Adipocyte (in vitro differentiated cells): ENCODE measurements at regions not wholly inside any gene's neighbourhood (a gene's known extent, or its start where the extent isn't known, plus 50 kb on each side); places are given as distances from the start of the nearest gene placed in this dataset.
A peak's percentile ranks its signal among the peaks of the same experiment; 100 is the strongest.

Experiments
- DNase-seq: peaks from one replicate; pipeline ENCODE4 v3.0.0-alpha.2; 2015; ENCODE audit warnings: low read depth
- H3K27me3 ChIP-seq: replicated peaks from 2 replicates; pipeline ENCODE4 v1.7.0; 2013; ENCODE audit warnings: mild to moderate bottlenecking, low read length, moderate library complexity; ENCODE audit not compliant: control insufficient read depth, insufficient read depth
- H3K36me3 ChIP-seq: 2 replicates; pipeline ENCODE4 v1.7.0; 2013; ENCODE audit warnings: low read length, mild to moderate bottlenecking, moderate library complexity; ENCODE audit not compliant: control insufficient read depth, insufficient read depth, severe bottlenecking
- H3K4me1 ChIP-seq: 2 replicates; pipeline ENCODE4 v1.7.0; 2013; ENCODE audit warnings: mild to moderate bottlenecking, low read length, moderate library complexity; ENCODE audit not compliant: control insufficient read depth, insufficient read depth
- H3K4me3 ChIP-seq: 2 replicates; pipeline ENCODE4 v1.7.0; 2013; ENCODE audit warnings: mild to moderate bottlenecking, low read length, moderate library complexity
- H3K9ac ChIP-seq: 2 replicates; pipeline ENCODE4 v1.7.0; 2013; ENCODE audit warnings: mild to moderate bottlenecking, low read length, moderate library complexity
- H3K9me3 ChIP-seq: 2 replicates; pipeline ENCODE4 v1.7.0; 2013; ENCODE audit warnings: mild to moderate bottlenecking, low read length, moderate library complexity; ENCODE audit not compliant: control insufficient read depth

- peaks cover 7% of the 10 kb centered on the region for H3K4me1 ChIP-seq
- no peaks in the 10 kb centered on the region for H3K36me3 ChIP-seq
- H3K4me3 ChIP-seq, result no peak overlapping the region
- DNase-seq, result no peak
- H3K9me3 ChIP-seq, result no peaks in the 10 kb centered on the region
- no peaks in the 10 kb centered on the region for H3K27me3 ChIP-seq
- no peak overlapping the region for H3K9ac ChIP-seq
Observed at GRCh38 chr10:50982989-50983388, 91.3 kb upstream of the PRKG1 start.

DNA sequence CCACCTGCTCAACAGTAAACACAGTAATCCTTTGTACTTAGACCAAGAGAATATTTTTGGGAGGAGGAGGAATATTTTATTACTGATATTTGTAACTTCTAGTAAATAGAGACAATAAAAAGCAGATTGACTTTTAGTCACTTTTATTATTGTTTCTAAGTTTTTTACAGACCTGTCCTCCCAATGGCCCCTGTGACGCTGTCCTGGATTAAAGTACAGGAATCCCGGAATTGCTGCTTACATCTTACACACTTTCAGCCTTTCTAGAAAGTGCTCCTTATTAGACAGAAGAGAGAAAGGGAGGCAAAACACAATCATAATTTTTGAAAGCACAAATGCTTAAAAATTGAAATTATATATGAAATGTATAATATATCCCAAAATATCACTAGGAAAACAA lies 86.4 kb upstream of the PRKG1 start:
- H3K27me3 ChIP-seq, result no peaks in the 10 kb centered on the region
- DNase-seq, result no peak
- no peaks in the 10 kb centered on the region for H3K36me3 ChIP-seq

GRCh38 chr10:50988792-50989191 lies 85.5 kb upstream of the PRKG1 start:
- no peaks in the 10 kb centered on the region for H3K9me3 ChIP-seq
- H3K27me3 ChIP-seq, result no peaks in the 10 kb centered on the region
- H3K4me1 ChIP-seq, result peaks cover 30% of the 10 kb centered on the region
- no peaks in the 10 kb centered on the region for H3K36me3 ChIP-seq
- H3K4me3 ChIP-seq, result peak overlapping the region; percentile 75
- DNase-seq, result peak; percentile 70
- H3K9ac ChIP-seq, result peak overlapping the region; percentile 94

More for the DNA sequence above, 86.4 kb upstream of the PRKG1 start:
- no peak overlapping the region for H3K4me3 ChIP-seq
- H3K9ac ChIP-seq, result no peak overlapping the region
- H3K9me3 ChIP-seq, result no peaks in the 10 kb centered on the region
- peaks cover 21% of the 10 kb centered on the region for H3K4me1 ChIP-seq

GRCh38 chr10:50990568-50991455 lies 83.5 kb upstream of the PRKG1 start:
- no peaks in the 10 kb centered on the region for H3K36me3 ChIP-seq

GRCh38 chr10:50991456-50992355 lies 82.6 kb upstream of the PRKG1 start:
- Histone ChIP-seq H3K4me3 (peak overlapping the region; percentile 95), H3K27me3 (no peaks in the 10 kb centered on the region), H3K9me3 (no peaks in the 10 kb centered on the region), H3K36me3 (no peaks in the 10 kb centered on the region), H3K4me1 (peaks cover 33% of the 10 kb centered on the region), H3K9ac (peak overlapping the region; percentile 94)
- DNase-seq, result peak; percentile 74

More at GRCh38 chr10:50990568-50991455, 83.5 kb upstream of the PRKG1 start:
- peak overlapping the region; percentile 95 for H3K4me3 ChIP-seq
- H3K9ac ChIP-seq, result peak overlapping the region; percentile 94
- DNase-seq, result peak; percentile 89
- H3K27me3 ChIP-seq, result no peaks in the 10 kb centered on the region
- H3K4me1 ChIP-seq, result peaks cover 33% of the 10 kb centered on the region
- no peaks in the 10 kb centered on the region for H3K9me3 ChIP-seq

GRCh38 chr10:50992356-50992901 lies 81.9 kb upstream of the PRKG1 start:
- Histone ChIP-seq H3K36me3 (no peaks in the 10 kb centered on the region), H3K9me3 (no peaks in the 10 kb centered on the region), H3K27me3 (no peaks in the 10 kb centered on the region), H3K9ac (peak overlapping the region; percentile 94), H3K4me1 (peaks cover 35% of the 10 kb centered on the region), H3K4me3 (peak overlapping the region; percentile 95)
- DNase-seq, result peak; percentile 51

DNA sequence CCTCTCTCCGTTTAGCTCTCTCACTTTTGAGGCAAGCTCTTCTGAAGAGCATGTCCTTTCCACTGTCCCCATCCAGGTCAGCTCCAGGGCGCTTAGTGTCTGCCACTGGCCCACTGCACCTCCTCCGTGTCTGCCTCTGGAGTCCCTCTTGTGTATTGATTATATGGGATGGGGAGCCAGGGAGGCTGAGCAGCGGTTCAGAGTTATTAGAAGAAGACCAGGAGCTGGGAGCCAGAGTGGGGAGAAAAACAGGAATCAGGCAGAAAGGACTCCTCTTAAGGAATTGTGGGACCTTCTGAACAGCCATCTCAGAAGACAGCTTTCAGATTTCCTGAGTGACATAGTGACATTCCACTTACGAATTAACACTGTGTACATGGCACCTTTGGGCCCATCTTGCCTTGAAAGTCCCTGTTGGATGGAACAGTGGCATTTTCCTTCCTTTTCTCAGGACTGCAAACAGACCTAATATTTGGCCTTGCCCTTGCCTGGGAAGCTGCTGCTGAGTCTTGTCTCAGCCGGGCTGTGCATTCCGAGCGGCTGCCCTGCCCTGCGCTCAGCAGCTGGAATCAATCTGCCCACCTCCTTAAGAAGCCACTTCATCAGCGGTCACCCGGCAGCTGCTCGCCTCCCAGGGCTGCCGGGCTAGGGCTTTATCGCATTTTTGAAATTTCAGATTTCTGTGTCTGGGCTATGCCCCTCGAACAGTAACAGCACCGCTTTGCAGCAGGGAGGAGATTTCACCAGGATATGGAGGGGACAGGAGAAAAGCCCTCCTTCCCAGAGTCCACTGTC lies 81.1 kb upstream of the PRKG1 start:
- Histone ChIP-seq H3K4me3 (peak overlapping the region; percentile 95), H3K27me3 (no peaks in the 10 kb centered on the region), H3K36me3 (no peaks in the 10 kb centered on the region), H3K9ac (peak overlapping the region; percentile 94), H3K9me3 (no peaks in the 10 kb centered on the region), H3K4me1 (peaks cover 42% of the 10 kb centered on the region)
- peak; percentile 92 for DNase-seq

DNA sequence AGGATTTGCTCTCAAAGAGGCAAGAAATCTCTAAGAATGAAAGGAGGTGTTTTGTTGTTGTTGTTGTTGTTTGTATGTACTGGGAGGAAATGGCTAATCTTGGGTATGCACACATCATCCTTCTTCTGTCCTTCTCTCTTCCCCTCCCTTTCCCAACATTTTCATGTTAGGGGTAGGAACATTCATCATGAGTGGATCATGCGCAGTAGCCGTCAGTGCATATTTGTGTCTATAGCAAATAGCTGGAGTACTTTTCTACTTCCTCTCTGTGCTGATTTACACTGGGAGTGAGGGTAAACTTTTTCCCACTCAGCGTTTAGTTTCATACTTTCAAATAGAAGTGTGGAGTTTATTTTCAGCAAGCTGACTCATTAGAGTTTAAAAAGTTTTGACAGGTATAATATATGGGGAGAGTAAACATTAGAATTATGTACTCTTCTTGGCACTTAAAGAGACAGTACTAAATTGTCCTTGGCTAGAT lies 80.5 kb upstream of the PRKG1 start:
- Histone ChIP-seq H3K9me3 (no peaks in the 10 kb centered on the region), H3K4me3 (peak overlapping the region; percentile 95), H3K9ac (peak overlapping the region; percentile 94), H3K36me3 (no peaks in the 10 kb centered on the region), H3K4me1 (peaks cover 43% of the 10 kb centered on the region), H3K27me3 (no peaks in the 10 kb centered on the region)
- DNase-seq, result peak; percentile 86

DNA sequence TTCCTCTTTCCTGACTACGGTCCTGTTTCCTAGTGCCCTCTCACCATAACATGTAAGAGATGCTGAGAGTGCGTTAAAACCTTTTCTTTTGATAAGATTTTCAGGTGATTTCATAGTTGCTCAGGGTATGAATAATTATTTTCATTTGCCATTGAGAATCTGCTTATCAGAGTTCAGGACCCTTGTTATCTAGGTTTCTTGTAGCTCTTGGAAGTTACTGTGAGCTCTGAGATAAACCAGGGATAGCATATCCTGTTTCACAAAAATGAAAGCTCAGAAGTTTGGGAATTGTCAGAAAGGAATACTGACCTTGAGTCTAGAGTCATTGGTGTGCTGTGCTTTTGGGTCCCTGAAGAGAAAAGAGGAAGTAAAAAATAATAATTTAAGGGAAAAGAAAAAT lies 76.8 kb upstream of the PRKG1 start:
- Histone ChIP-seq H3K36me3 (no peaks in the 10 kb centered on the region), H3K9me3 (no peaks in the 10 kb centered on the region)
- DNase-seq, result no peak

GRCh38 chr10:50999163-50999562 lies 75.1 kb upstream of the PRKG1 start:
- Histone ChIP-seq H3K36me3 (no peaks in the 10 kb centered on the region), H3K4me3 (peak overlapping the region; percentile 73), H3K4me1 (peaks cover 51% of the 10 kb centered on the region), H3K9me3 (no peaks in the 10 kb centered on the region), H3K9ac (peak overlapping the region; percentile 80), H3K27me3 (no peaks in the 10 kb centered on the region)
- DNase-seq, result no peak

More for the DNA sequence above, 76.8 kb upstream of the PRKG1 start:
- Histone ChIP-seq H3K9ac (no peak overlapping the region), H3K27me3 (no peaks in the 10 kb centered on the region), H3K4me3 (no peak overlapping the region), H3K4me1 (peaks cover 60% of the 10 kb centered on the region)
